NCI-H2196 treated with DMSO at 0.1 percent for 48 hours (cell line): ENCODE measurements at regions not wholly inside any gene's neighbourhood (a gene's known extent, or its start where the extent isn't known, plus 50 kb on each side); places are given as distances from the start of the nearest gene placed in this dataset.

Experiments used
- DNase-seq: peaks from one replicate; lab custom pipeline; 2025; ENCODE audit not compliant: unreplicated experiment; lab: John Stamatoyannopoulos, UW

DNA sequence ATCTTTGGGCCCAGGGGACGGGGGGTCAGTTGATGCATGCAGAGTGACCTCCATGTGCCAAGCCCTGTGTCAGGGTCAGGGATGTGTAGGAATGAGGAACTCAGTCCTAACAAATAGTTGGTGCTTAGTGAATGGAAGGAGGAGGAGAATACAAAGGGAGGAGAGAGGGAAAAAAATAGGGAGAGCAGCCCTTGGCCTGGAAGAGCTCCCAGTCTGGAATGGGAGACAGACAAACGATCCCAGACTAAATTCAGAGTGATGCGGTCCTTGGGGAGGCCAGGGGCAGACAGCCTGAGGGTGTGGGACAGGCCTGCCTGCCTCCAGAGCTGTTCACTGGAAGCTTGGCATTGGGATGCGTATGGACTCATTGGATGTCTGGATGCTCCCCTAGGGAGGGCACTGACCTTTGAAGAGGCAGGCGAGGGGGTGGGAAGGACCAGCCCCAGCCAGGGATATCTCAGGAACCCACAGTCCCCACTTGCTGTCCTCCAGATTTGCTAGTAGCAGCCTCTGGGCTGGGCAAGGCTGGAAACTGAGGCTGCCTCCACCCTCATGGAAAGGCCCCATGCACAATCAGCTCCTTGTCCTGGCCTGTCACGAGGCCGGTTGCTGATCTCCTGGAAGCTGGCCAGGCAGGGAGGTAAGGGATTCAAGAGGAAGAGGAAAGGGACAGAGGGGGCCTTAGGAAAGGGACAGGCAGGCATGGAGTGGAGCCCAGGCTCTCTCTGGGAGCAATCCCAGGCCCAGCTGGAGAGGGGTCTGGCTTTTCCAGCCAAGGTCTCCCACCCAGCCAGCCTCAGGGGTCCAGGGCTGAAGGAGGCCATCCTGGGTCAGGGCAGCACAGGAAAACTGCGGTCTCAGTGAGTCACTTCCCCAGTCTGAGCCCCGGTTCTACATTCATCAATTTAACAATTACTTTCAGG lies 69.0 kb upstream of the GGTA1 start:
- DNase-seq = no peak

DNA sequence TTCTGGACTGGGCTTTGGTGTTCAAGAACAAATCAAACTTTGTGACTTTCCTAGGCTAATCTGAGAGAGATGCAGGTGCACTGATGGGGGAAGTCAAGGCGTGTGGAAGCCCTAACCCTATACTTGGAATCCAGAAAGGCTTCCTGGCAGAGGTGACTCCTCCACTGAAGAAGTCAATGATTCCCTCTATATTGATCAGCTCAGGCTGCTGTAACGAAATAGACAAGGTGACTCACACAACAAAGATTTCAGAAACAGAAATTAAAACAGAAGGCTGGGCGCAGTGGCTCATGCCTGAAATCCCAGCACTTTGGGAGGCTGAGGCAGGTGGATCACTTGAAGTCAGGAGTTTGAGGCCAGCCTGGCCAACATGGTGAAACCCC lies 69.6 kb upstream of the GGTA1 start:
- DNase-seq = no peak

DNA sequence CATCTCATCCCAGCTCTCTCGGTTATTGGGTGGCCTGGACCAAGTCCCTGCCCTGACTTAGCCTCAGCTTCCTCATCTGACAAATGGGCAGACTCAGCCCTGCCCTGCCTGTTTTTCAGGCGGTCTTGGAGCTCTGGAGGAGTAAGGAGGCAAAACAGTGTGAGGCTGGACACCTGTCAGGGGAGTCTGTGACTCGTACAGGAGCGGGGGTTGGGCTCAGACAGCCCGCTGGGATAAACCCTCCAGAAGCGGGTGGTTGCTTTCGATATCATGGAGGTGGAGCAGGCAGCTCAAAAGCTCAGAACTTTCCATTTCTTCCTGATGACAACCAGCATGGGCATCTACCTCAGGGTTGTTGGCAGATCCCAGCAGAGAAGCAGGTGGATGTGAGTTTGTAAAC lies 72.9 kb upstream of the GGTA1 start:
- DNase-seq = no peak

DNA sequence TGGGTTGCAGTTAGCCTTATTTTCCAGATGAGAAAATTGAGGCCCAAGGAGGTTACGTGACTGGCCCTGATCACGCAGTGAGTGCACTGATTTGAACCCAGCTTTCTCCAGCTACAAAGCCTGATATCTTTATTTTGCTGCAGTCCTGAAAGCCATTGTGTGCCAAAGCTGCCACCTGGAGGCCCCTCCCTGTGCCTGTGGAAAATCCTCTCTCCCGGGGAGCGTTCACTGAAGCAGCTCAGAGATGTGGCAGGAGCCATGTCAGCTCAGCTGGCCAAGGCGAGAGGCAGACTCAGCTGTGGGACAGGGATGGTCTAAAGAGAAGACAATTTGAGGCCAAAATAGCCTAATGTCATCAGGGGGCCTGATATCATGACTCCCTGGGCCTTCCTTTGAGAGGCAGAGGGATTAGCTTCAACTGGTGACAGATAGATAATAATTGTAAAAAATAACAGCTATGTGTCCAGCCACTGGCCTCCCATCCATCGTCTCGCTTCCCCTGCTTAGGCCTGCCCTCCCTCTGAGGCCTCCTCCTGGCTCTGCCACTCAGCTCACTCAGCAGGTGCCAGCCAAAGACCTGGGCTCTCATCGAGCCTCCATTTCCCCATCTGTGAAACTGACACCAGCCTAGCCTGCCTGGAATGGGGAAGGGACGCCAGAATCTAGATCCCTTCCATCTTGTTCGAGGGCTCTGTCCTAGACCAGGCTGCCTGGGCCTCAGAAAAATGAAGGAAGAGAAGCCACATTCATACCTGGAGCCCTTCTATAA lies 74.3 kb upstream of the GGTA1 start:
- DNase-seq = no peak

DNA sequence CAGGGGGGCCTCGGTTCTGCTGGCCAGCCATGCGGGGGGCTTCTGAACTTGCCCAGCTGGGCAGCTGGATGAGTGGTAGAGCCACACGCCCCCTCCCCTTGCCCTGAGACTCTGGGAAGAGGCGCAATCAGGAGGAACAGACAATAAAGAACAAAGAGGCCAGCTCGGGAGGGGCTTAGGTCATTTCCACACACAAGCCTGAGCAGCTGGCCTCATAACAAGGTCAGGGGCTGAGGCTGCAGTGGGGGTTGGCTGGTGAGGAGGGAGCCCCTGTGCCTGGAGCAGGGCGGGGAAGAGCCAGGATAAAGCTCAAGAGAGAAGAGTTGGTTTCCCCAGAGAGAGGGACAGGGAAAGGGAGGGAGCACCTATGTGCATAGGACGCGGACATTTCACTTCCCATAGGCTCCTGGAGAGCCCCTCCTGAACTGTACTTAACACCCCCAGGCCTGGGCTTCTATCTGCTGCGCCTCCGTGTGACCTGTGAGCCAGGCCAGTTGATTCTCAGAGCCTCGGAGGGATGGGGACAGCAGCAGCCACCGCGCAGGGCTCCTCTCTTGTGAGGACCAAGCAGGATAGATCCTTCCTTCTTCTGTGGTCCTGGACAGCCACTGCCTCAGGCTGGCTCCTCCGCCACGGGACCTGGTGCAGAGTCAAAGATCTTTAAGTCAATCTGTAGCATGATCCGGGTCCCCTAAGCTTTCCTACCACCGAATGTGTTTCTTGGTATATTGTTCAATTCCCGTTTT lies 75.3 kb upstream of the GGTA1 start:
- no peak for DNase-seq

DNA sequence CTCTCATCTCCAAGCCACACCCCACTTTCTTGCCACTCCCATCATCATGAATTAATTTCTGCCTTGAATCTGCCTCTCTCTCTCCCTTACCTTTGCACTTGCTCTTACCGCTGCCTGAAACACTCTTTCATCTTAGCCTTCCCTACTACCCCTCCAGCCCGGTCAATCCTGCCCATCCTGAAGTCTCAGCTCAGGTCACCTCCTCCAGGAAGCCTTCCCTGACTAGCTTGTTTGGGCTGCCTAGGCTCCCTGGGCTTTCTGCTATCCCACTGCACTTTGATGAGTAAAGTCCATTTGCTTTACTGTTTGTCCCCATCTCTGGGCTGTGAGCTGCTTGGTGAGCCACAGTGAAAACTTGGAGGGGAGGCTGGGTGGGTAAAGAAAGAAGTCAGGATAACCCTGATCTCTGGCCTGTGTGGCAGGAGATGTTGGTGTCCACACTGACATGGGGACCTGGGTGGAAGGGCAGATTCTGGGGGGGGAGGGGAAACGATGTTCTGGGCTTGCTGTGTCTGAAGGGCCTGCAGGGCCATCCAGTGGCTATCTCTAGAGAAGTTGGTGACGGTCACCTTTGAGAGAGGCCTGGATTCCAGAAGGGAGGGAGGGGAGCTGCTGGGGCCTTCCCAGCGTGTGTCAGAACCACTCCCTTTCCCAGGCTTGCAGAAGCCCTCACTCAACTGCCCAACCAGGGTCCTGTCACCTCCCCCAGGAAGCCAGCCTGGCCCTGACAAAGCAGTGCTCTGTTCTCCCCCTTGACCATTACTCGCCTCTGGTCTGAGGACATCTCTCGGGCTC lies 75.0 kb upstream of the DAB2IP start:
- peak; percentile 20 for DNase-seq

DNA sequence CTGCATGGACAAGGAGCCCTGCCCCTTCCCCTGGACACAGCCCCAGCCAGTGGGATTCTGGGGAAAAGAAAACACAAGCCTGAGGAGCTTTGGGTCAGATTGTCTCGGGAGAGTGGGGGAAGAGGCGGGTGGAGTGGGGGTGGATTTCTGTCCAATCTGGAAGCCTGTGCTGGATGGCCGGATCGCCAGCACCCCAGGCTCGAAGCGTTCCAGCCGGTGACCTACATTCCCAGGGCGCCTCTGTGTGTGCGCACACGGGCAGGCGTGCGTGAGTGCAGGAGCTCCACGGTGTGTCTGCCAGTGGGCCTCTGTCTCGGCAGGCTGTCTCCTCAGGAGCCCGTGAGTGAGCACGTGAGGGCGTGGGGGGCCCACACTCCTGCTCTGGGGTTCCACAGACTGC lies 74.3 kb upstream of the DAB2IP start:
- no peak for DNase-seq

DNA sequence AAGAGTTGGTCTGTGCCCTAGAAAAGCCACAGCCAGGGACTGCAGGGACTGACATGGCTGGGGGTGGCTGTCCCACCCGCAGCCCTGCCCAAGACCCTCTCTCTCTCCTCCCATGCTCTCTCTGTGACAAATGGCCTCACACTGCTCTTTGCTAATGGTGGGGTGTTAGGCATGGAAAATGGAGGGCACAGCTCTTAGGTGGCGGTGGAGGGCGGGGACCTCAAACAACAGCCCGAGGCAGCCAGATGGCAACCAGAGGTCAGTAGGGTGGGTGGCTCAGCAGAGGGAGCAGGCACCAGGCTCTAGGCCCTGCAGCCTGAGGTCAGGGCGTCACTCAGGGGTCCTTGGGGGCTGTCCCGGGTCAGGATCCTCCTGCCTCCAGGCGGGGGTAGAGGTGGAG lies 73.9 kb upstream of the DAB2IP start:
- no peak for DNase-seq

DNA sequence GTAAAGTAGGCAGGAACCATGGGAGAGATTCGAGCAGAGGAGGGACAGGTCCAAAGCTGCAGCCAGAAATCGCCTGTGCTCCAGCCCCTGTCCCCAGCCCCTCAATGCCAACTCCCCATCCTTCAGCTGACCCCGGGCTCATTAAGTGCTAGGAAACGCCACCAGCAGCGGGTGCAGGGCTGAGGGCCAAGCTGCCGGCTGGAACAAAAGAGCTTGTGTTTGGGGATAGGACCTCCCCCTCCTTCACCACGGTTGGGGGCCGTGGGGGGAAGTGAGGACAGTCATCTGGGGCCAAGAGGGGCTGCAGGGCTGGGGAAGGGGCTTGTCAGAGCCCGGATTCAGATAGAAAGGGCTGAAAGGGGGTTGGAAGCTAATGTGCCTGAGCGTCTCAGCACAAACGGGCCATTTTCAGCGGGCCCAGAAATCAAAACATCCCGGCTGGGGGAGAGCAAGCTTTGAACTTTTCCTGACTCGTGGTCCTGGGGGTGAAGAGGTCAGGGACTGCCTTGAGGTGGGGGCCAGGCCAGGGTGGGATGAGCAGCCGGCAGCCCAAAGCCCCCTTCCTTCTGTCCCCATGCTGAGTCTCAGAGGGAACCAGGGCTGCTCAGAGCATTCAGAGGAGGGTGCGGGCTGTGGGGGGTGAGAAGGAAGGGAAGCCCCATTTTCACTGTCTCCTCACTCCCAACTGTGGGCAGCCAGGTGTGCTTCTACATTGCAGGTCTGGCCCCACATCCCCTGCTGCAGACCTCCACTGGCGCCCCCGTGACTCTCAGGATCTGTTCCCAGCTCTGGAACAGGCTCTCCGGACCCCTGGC lies 69.4 kb upstream of the DAB2IP start:
- DNase-seq = no peak

DNA sequence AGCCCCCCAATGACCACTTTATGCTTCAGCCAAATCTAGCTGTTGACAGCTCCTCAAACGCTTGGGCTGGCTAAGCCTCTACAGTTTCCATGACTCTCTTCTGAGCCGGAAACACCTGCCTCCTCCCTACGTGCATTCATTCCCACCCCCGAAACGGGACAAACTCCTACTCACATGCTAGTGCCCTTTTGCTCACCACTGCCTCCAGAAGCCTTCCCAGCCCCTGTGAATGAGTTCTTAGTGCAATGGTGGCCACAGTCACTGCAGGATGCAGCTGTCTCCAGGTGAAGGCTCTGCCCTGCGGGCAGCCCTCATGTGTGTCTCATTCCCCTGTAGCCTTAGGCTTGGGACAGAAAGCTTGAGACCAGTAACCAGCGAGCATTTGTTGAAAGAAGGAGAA lies 68.8 kb upstream of the DAB2IP start:
- DNase-seq = no peak

DNA sequence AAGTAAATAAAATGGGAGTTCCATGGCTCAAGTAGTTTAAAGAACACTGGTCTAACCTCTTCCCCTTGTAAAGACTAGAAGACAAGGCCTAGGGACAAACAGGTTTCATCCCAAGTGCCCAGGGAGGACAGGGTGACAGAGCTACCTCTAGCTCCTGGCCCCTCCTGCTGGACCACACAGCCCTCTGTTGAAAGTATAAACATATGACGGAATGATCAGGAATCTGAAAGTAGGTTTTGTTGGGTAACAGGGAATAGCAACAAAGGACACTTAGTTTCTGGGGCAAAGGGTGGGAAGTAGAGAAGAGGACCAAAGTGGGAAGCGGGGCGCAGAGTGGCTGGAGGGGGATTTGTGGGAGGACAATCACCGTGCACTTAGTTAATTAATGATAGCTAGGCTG lies 67.0 kb upstream of the DAB2IP start:
- DNase-seq = no peak

DNA sequence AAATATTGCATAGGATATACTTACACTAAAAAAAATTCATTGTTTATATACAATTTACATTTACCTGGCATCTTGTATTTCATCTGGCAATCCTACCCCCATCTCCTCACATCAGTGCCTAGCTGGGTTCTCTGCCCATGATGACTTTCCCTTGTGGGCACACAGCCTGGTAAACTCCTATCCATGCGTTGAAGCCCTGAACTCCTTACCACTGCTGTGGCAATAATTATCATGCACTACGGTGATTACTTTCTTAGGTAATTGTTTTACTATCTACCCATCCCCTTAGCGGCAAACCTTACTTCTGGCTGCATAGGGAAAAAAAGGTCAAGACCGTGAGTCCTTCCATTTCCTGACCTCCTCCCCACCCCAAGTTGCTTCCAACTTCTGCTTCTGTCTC lies 63.6 kb upstream of the DAB2IP start:
- no peak for DNase-seq

DNA sequence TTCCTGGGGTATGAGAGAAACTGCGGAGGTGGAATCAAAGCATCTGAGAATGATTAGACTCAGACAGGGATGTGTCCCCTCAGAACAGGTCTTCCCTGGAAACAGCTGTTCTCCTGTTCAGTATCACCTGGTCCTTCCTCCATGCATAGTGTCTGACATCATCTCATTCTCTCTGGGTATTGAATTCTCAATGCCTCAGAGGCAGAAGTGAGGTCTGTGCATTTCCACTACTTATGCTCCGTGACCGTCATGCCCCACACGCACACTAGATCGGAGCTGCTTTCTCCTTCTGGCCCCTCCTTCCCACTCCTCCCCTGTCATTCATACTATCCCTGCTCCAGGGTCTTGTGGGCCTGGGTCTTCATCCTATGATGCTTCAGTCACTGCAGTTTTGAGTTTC lies 61.4 kb upstream of the DAB2IP start:
- DNase-seq = no peak

DNA sequence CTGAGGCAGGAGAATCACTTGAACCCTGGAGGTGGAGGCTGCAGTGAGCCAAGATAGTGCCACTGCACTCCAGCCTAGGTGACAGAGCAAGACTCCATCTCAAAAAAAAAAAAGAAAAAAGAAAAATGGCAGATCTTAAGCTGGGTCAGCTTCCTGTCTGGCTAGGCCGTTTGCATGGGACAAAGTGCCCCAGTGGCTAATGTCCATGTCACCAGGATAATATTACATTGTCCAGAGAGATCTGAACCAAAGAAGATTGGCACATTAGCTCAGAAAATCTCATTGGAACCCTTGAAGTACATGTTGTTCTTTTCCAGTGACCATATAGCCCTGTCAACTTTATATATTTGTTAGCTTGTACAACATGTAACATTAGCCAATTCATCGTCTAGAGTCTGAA lies 59.2 kb upstream of the DAB2IP start:
- DNase-seq = no peak

DNA sequence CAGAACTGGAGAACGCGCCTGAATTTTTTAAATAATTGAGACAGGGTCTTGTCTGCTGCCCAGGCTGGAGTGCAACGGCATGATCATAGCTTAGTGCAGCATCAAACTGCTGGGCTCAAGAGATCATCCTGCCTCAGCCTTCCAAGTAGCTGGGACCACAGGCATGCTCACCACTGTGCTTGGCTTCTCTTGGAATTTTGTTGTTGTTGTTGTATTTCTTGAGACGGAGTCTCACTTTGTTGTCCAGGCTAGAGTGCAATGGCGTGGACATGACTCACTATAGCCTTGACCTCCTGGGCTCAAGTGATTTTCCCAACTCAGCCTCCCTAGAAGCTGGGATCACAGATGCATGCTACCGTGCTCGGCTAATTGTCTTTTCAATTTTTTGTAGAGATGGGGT lies 58.4 kb upstream of the DAB2IP start:
- DNase-seq = no peak

DNA sequence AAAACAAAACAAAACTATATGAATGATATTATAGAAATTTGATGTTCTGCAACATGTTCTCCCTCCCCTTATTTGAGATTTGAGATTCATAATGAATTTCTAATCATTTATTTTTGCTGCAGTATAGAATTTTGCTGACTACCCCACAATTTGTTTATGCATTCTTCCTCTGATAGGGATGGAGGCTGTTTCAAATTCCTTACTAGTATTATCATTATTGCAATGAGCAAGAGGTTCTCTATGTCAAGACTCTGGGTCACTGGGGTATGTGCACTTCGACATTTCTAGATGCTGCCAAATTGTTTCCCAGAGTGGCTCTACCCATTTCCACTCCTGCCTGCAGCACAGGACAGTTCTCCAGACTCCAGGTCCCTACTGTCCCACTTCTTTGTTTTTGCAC lies 54.9 kb upstream of the DAB2IP start:
- DNase-seq = no peak

DNA sequence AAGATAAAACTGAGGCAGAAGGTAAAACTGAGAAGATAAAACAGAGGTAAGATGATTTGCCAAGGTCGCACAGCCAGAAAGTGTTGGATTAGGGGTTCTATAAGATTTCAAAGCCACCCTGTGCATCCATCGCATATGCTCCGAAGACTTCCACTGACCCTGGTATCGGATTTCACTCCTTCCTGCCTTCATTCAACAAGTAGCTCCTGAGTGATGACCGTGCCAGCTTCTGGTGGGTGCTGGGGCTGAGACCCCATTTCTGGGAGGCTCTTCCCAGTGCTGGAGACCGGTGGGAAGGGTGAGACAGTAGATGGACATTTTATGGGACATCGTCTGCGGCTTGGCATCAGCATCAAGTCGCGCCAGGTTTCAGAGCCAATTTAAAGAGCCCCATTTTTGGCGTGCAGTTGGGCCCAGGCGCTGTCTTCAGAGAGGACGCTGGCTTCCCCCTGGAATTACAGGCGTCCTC lies 53.7 kb upstream of the DAB2IP start:
- no peak for DNase-seq

DNA sequence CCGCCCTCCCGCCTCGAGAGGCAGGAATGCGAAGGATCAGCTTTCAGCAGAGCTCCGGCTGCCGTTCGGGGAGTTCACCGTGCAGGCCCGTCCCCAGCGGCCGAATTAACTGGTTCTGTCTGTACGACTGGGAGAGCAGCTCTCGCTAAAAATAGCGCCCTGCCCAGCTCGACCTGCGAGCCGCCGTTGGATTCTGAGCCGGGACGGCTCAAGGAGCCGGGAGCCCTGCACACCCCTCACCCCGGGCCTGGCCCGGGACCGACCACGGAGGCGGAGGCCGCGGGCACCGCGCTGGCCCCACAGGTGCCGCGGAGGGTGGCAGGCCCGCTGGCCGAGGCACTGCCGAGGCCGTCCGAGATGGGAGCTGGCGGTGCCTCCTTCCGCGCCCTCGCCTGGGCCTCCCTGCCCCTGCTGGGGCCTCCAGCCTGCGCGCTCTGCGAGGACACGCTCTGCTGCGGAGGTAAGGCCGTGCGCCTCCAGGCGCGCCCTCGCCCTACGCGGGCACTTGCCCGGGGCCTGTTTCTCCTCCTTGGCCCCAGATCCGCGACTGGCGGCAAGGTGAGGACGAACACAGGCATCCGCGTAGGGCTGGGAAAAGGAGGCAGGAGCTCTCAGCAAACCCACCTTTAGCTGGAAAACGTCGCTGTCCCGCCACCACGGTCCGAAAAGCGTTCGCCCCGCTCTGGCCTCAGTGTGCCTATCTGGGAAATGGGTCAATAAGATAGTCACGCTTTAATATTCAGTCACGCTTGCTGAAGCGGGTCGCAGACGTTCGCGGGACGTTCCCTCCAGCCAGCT lies 53.1 kb upstream of the DAB2IP start:
- DNase-seq = no peak
